T-helper 1 cell (primary cell): ENCODE measurements at regions not wholly inside any gene's neighbourhood (a gene's known extent, or its start where the extent isn't known, plus 50 kb on each side); places are given as distances from the start of the nearest gene placed in this dataset.
"Not testable (repeated sequence)": the region's sequence is repeated elsewhere in the genome, so short reads cannot be mapped to it uniquely, and the experiment has no call there.

ENCODE experiments used
- DNase-seq, 5 donors: peaks; one replicate each; pipeline ENCODE4 v3.0.0-alpha.2; 2012 to 2020

GRCh38 chr2:238704471-238705225 lies 143.2 kb upstream of the TWIST2 start:
- no peak for DNase-seq

GRCh38 chr2:238706163-238706562 lies 141.7 kb upstream of the TWIST2 start:
- DNase-seq: no peak

GRCh38 chr2:238706673-238707072 lies 141.2 kb upstream of the TWIST2 start:
- DNase-seq: no peak

- DNase-seq: no peak
Measured at GRCh38 chr2:238709325-238710025, 138.4 kb upstream of the TWIST2 start.

GRCh38 chr2:238710032-238710735 lies 137.7 kb upstream of the TWIST2 start:
- no peak for DNase-seq

- no peak for DNase-seq
Measured at GRCh38 chr2:238710787-238711186, 137.1 kb upstream of the TWIST2 start.

GRCh38 chr2:238711346-238711745 lies 136.5 kb upstream of the TWIST2 start:
- DNase-seq: no peak

- no peak for DNase-seq
Measured at GRCh38 chr2:238712011-238712410, 135.9 kb upstream of the TWIST2 start.

GRCh38 chr2:238713198-238713826 lies 134.6 kb upstream of the TWIST2 start:
- no peak for DNase-seq

GRCh38 chr2:238714038-238714528 lies 133.8 kb upstream of the TWIST2 start:
- DNase-seq: no peak

GRCh38 chr2:238716171-238716570 lies 131.7 kb upstream of the TWIST2 start:
- DNase-seq: no peak

- no peak for DNase-seq
Measured at GRCh38 chr2:238716585-238716984, 131.3 kb upstream of the TWIST2 start.

GRCh38 chr2:238717084-238717483 lies 130.8 kb upstream of the TWIST2 start:
- DNase-seq: no peak

GRCh38 chr2:238719641-238720040 lies 128.2 kb upstream of the TWIST2 start:
- no peak for DNase-seq

- DNase-seq: peak in 2 of 5 donors; percentile 20 to 32
Measured at GRCh38 chr2:238720232-238720672, 127.6 kb upstream of the TWIST2 start.

GRCh38 chr2:238722181-238722580 lies 125.7 kb upstream of the TWIST2 start:
- no peak for DNase-seq

GRCh38 chr2:238722883-238723282 lies 125.0 kb upstream of the TWIST2 start:
- DNase-seq: no peak

GRCh38 chr2:238723740-238724320 lies 124.1 kb upstream of the TWIST2 start:
- not testable (repeated sequence) for DNase-seq

GRCh38 chr2:238724728-238725127 lies 123.2 kb upstream of the TWIST2 start:
- DNase-seq: no peak

- DNase-seq: no peak
Measured at GRCh38 chr2:238725298-238725697, 122.6 kb upstream of the TWIST2 start.

GRCh38 chr2:238726670-238727584 lies 121.0 kb upstream of the TWIST2 start:
- DNase-seq: no peak
